OCI-LY1 (cell line): ENCODE measurements at regions not wholly inside any gene's neighbourhood (a gene's known extent, or its start where the extent isn't known, plus 50 kb on each side); places are given as distances from the start of the nearest gene placed in this dataset.

ENCODE experiments used
- CTCF ChIP-seq: fragments of 200-600 bp; sonication (generic), shearing (Covaris generic); IDR thresholded peaks from 2 replicates; pipeline ENCODE4 v1.5.1; 2017; ENCODE audit warnings: mild to moderate bottlenecking, antibody characterized with exemption, low read length, moderate library complexity, mixed read lengths
- EZH2 ChIP-seq: fragments of 200-600 bp; sonication (generic), shearing (Covaris generic); IDR thresholded peaks from 2 replicates; pipeline ENCODE4 v1.8.0; 2017; ENCODE audit warnings: borderline replicate concordance, mixed run types, mild to moderate bottlenecking, antibody characterized with exemption, low read length, moderate library complexity, mixed read lengths

DNA sequence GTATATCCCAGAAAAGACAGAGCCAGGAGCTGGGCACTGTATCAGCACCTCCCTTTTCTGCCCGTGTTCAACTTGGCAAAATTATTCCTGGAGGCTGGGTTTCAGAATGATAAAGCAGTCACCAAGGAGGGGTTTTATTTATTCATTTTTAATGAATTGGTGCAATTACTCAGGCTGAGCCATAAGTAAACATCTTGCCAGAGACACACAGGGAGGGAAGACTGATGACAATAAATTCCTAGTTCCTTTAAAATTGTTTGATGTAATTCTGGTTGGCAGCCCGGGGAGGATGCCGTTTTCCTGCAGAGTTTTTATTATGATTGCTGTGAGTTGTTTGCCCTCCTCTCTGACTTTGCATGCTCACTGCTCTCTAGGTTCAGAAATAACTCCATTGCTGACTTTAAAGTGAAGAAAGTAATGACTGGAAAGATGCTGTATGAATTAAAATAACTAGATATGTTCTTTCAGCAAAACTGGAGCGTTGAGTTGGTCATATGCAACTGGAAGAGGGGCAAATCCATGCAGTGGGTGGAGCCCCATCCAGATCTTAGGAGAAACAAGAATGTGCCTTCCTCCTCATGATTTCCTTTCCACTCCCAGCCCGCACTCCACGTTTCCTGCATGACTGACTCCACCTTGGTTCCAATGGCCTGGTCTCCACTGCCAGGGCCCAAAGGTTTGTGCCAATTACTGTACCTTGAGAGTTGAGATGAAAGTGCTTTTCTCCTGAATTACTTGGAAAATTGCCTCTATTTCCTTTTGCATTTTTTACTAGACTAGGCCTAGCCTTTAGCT lies 182.1 kb downstream of the RFC3 start:
- TF ChIP-seq CTCF = no peak
- TF ChIP-seq EZH2 = no peak
